Central memory CD8-positive, alpha-beta T cell (primary cell): ENCODE measurements at regions not wholly inside any gene's neighbourhood (a gene's known extent, or its start where the extent isn't known, plus 50 kb on each side); places are given as distances from the start of the nearest gene placed in this dataset.

Experiments
- ATAC-seq: fragments of 150-1000 bp; cut with Tn5 transposase; replicated peaks from 2 replicates; pipeline ENCODE4 v1.10.0; 2022; ENCODE audit warnings: mild to moderate bottlenecking, moderate FRiP score, moderate number of reproducible peaks; ENCODE audit not compliant: poor library complexity, severe bottlenecking; ENCODE audit errors: extremely low read depth
- DNase-seq, 2 donors: peaks; one replicate each; pipeline ENCODE4 v3.0.0; 2021; ENCODE audit warnings: low spot score in 2 of 2
- H3K27ac Mint-ChIP-seq: one replicate; pipeline ENCODE4 v1.8.0; 2022; ENCODE audit warnings: low read depth, mild to moderate bottlenecking, moderate library complexity, mixed read lengths
- H3K27me3 Mint-ChIP-seq: one replicate; pipeline ENCODE4 v1.8.0; 2022; ENCODE audit warnings: mixed read lengths
- H3K36me3 Mint-ChIP-seq: one replicate; pipeline ENCODE4 v1.8.0; 2022; ENCODE audit warnings: mild to moderate bottlenecking, moderate library complexity, mixed read lengths; ENCODE audit not compliant: insufficient read depth
- H3K4me1 Mint-ChIP-seq: one replicate; pipeline ENCODE4 v1.8.0; 2022; ENCODE audit warnings: mixed read lengths
- H3K4me3 Mint-ChIP-seq: one replicate; pipeline ENCODE4 v1.8.0; 2022; ENCODE audit warnings: mild to moderate bottlenecking, moderate library complexity, mixed read lengths
- H3K9me3 Mint-ChIP-seq: one replicate; pipeline ENCODE4 v1.8.0; 2022; ENCODE audit warnings: mixed read lengths

GRCh38 chr5:91978221-91978882 is 595.2 kb upstream of the ARRDC3 start:
- Mint-ChIP-seq H3K27me3 (no peaks in the 10 kb centered on the region), H3K27ac (no peak overlapping the region), H3K9me3 (peaks cover 16% of the 10 kb centered on the region), H3K36me3 (peaks cover 1% of the 10 kb centered on the region), H3K4me3 (no peak overlapping the region), H3K4me1 (no peaks in the 10 kb centered on the region)
- ATAC-seq (no peak), DNase-seq (no peak)

- Mint-ChIP-seq H3K4me3 (no peak overlapping the region), H3K27ac (no peak overlapping the region), H3K27me3 (no peaks in the 10 kb centered on the region), H3K36me3 (peaks cover 1% of the 10 kb centered on the region), H3K4me1 (no peaks in the 10 kb centered on the region), H3K9me3 (peaks cover 15% of the 10 kb centered on the region)
- no peak for DNase-seq
- no peak for ATAC-seq
Measured at GRCh38 chr5:91977579-91977978, 594.5 kb upstream of the ARRDC3 start.

GRCh38 chr5:91976451-91976850 is 593.3 kb upstream of the ARRDC3 start:
- Mint-ChIP-seq H3K4me1 (no peaks in the 10 kb centered on the region), H3K27me3 (no peaks in the 10 kb centered on the region), H3K27ac (no peak overlapping the region), H3K4me3 (no peak overlapping the region), H3K9me3 (peaks cover 11% of the 10 kb centered on the region), H3K36me3 (no peaks in the 10 kb centered on the region)
- no peak for DNase-seq
- no peak for ATAC-seq

GRCh38 chr5:91963166-91963565 is 580.0 kb upstream of the ARRDC3 start:
- Mint-ChIP-seq H3K9me3 (no peaks in the 10 kb centered on the region), H3K27ac (no peak overlapping the region), H3K27me3 (no peaks in the 10 kb centered on the region), H3K36me3 (no peaks in the 10 kb centered on the region), H3K4me3 (no peak overlapping the region), H3K4me1 (no peaks in the 10 kb centered on the region)
- ATAC-seq (no peak), DNase-seq (no peak)

- DNase-seq = no peak
- no peak for ATAC-seq
- H3K4me3 Mint-ChIP-seq = no peak overlapping the region
- no peaks in the 10 kb centered on the region for H3K27me3 Mint-ChIP-seq
- H3K36me3 Mint-ChIP-seq = peaks cover 2% of the 10 kb centered on the region
- no peaks in the 10 kb centered on the region for H3K4me1 Mint-ChIP-seq
- H3K27ac Mint-ChIP-seq = no peak overlapping the region
- H3K9me3 Mint-ChIP-seq = no peaks in the 10 kb centered on the region
Measured at GRCh38 chr5:91957666-91958065, 574.5 kb upstream of the ARRDC3 start.

GRCh38 chr5:91956738-91957137 is 573.6 kb upstream of the ARRDC3 start:
- H3K4me3 Mint-ChIP-seq = no peak overlapping the region
- ATAC-seq = no peak
- peaks cover 2% of the 10 kb centered on the region for H3K36me3 Mint-ChIP-seq
- H3K9me3 Mint-ChIP-seq = no peaks in the 10 kb centered on the region
- no peak for DNase-seq
- no peak overlapping the region for H3K27ac Mint-ChIP-seq
- no peaks in the 10 kb centered on the region for H3K27me3 Mint-ChIP-seq
- H3K4me1 Mint-ChIP-seq = no peaks in the 10 kb centered on the region

- Mint-ChIP-seq H3K27ac (no peak overlapping the region), H3K36me3 (peaks cover 2% of the 10 kb centered on the region), H3K27me3 (no peaks in the 10 kb centered on the region), H3K9me3 (no peaks in the 10 kb centered on the region), H3K4me1 (no peaks in the 10 kb centered on the region), H3K4me3 (no peak overlapping the region)
- DNase-seq (no peak), ATAC-seq (no peak)
Measured at GRCh38 chr5:91955610-91956009, 572.5 kb upstream of the ARRDC3 start.

GRCh38 chr5:91954136-91954535 is 571.0 kb upstream of the ARRDC3 start:
- peaks cover 7% of the 10 kb centered on the region for H3K9me3 Mint-ChIP-seq
- ATAC-seq = no peak
- no peak for DNase-seq
- no peaks in the 10 kb centered on the region for H3K4me1 Mint-ChIP-seq
- no peaks in the 10 kb centered on the region for H3K27me3 Mint-ChIP-seq
- no peak overlapping the region for H3K27ac Mint-ChIP-seq
- H3K4me3 Mint-ChIP-seq = no peak overlapping the region
- H3K36me3 Mint-ChIP-seq = peaks cover 2% of the 10 kb centered on the region

- ATAC-seq = no peak
- H3K4me3 Mint-ChIP-seq = no peak overlapping the region
- H3K4me1 Mint-ChIP-seq = no peaks in the 10 kb centered on the region
- H3K9me3 Mint-ChIP-seq = peaks cover 7% of the 10 kb centered on the region
- H3K27me3 Mint-ChIP-seq = no peaks in the 10 kb centered on the region
- DNase-seq = no peak
- H3K36me3 Mint-ChIP-seq = no peaks in the 10 kb centered on the region
- no peak overlapping the region for H3K27ac Mint-ChIP-seq
Measured at GRCh38 chr5:91950328-91950727, 567.2 kb upstream of the ARRDC3 start.

GRCh38 chr5:91946870-91947269 is 563.8 kb upstream of the ARRDC3 start:
- DNase-seq (no peak), ATAC-seq (no peak)
- Mint-ChIP-seq H3K27ac (no peak overlapping the region), H3K9me3 (peaks cover 7% of the 10 kb centered on the region), H3K4me1 (no peaks in the 10 kb centered on the region), H3K36me3 (no peaks in the 10 kb centered on the region), H3K27me3 (no peaks in the 10 kb centered on the region), H3K4me3 (no peak overlapping the region)

GRCh38 chr5:91941588-91941987 is 558.5 kb upstream of the ARRDC3 start:
- DNase-seq (no peak), ATAC-seq (no peak)
- Mint-ChIP-seq H3K27me3 (no peaks in the 10 kb centered on the region), H3K36me3 (no peaks in the 10 kb centered on the region), H3K4me3 (no peak overlapping the region), H3K4me1 (no peaks in the 10 kb centered on the region), H3K27ac (no peak overlapping the region), H3K9me3 (peaks cover 6% of the 10 kb centered on the region)

GRCh38 chr5:91938441-91938840 is 555.3 kb upstream of the ARRDC3 start:
- Mint-ChIP-seq H3K27me3 (no peaks in the 10 kb centered on the region), H3K4me1 (no peaks in the 10 kb centered on the region), H3K27ac (no peak overlapping the region), H3K4me3 (no peak overlapping the region), H3K9me3 (peaks cover 6% of the 10 kb centered on the region), H3K36me3 (no peaks in the 10 kb centered on the region)
- ATAC-seq = no peak
- DNase-seq = no peak

GRCh38 chr5:91937121-91937520 is 554.0 kb upstream of the ARRDC3 start:
- Mint-ChIP-seq H3K9me3 (peaks cover 6% of the 10 kb centered on the region), H3K36me3 (no peaks in the 10 kb centered on the region), H3K27me3 (no peaks in the 10 kb centered on the region), H3K4me1 (no peaks in the 10 kb centered on the region), H3K27ac (no peak overlapping the region), H3K4me3 (no peak overlapping the region)
- ATAC-seq = no peak
- DNase-seq = no peak

- H3K27me3 Mint-ChIP-seq = no peaks in the 10 kb centered on the region
- no peaks in the 10 kb centered on the region for H3K36me3 Mint-ChIP-seq
- H3K4me3 Mint-ChIP-seq = no peak overlapping the region
- DNase-seq (no peak), ATAC-seq (no peak)
- H3K9me3 Mint-ChIP-seq = peaks cover 16% of the 10 kb centered on the region
- no peak overlapping the region for H3K27ac Mint-ChIP-seq
- no peaks in the 10 kb centered on the region for H3K4me1 Mint-ChIP-seq
Measured at GRCh38 chr5:91929522-91929817, 546.4 kb upstream of the ARRDC3 start.
